ENCODE measurements at regions not wholly inside any gene's neighbourhood (a gene's known extent, or its start where the extent isn't known, plus 50 kb on each side); places are given as distances from the start of the nearest gene placed in this dataset.

DNA sequence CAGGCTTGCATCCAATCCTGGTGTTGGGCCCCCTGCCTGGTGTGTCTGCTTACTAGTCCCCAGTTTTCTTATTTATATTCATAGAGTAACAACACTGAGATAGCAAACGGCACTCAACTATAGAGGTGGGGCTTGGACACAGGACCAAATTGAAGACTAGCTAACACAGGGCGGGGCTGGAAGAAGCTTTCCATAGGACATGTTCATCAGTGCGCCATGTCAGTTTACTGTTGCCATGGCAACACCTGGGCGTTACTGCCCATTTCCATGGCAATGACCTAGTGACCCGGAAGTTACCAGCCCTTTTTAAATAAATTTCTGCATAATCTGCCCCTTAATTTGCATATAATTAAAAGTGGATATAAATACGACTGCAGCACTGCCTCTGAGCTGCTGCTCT, 275.5 kb upstream of the TMEM132C start:
- Mint-ChIP-seq H3K4me3 (no peak overlapping the region), H3K27ac (no peak overlapping the region), H3K4me1 (no peaks in the 10 kb centered on the region), H3K27me3 (ENCODE audit: insufficient read depth, low read depth, poor library complexity) (peaks cover 4% of the 10 kb centered on the region), H3K36me3 (ENCODE audit: low read depth) (peaks cover 44% of the 10 kb centered on the region), H3K9me3 (peaks cover 96% of the 10 kb centered on the region)
- Histone ChIP-seq H3K4me2 (no peak overlapping the region), H3K4me3 (no peak overlapping the region), H3K27me3 (ENCODE audit: insufficient read depth) (no peaks in the 10 kb centered on the region), H3K36me3 (ENCODE audit: insufficient read depth) (no peaks in the 10 kb centered on the region), H3K4me1 (ENCODE audit: insufficient read depth) (no peaks in the 10 kb centered on the region), H3K27ac (ENCODE audit: low read depth) (no peak overlapping the region), H2AFZ (no peak overlapping the region), H3F3A (replicated peaks; ENCODE audit: low read depth) (no peaks in the 10 kb centered on the region), H3K79me2 (replicated peaks; ENCODE audit: insufficient read depth) (no peaks in the 10 kb centered on the region), H4K20me1 (replicated peaks; ENCODE audit: insufficient read depth) (no peaks in the 10 kb centered on the region), H3K9me2 (ENCODE audit: insufficient read depth) (no peaks in the 10 kb centered on the region)
- TF ChIP-seq ZNF114 (CRISPR knock-in tag; IDR thresholded peaks at IDR 0.05) (no peak), STAT1 (IDR thresholded peaks at IDR 0.05; ENCODE audit: unreplicated experiment) (no peak), CREB1 (CRISPR knock-in tag; IDR thresholded peaks at IDR 0.05; ENCODE audit: low read depth) (no peak), JUNB (IDR thresholded peaks at IDR 0.05; ENCODE audit: unreplicated experiment) (no peak), NANOG (IDR thresholded peaks at IDR 0.05; ENCODE audit: borderline replicate concordance) (no peak), POLR2AphosphoS5 (IDR thresholded peaks at IDR 0.05; ENCODE audit: low read depth) (no peak)
- ATAC-seq, result no peak
- DNase-seq (ENCODE audit: low spot score), result no peak

DNA sequence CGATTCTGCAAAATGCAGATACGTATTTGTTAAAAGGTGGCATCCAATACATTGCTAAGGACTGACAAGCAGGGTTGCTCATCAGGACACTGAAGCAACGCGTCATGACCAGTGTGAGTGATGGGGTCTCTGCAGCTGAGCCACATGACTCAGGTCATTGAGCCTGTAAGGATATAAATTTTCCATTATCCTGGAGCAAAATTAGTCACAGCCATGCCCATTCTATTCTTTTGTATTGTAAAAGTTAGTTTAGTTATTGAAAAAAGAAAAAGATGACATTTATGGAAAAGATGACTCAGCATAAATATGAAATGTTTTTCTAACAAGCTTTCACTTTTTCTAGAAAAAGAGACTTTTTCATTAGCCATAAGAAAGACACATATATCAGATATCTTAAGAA, 268.0 kb upstream of the TMEM132C start:
- no peak overlapping the region for H3K4me3 ChIP-seq
- H2AFZ ChIP-seq, result no peak overlapping the region
- Mint-ChIP-seq H3K27me3 (ENCODE audit: insufficient read depth, low read depth, poor library complexity) (peaks cover 5% of the 10 kb centered on the region), H3K27ac (no peak overlapping the region), H3K9me3 (peaks cover 90% of the 10 kb centered on the region), H3K4me3 (no peak overlapping the region), H3K36me3 (ENCODE audit: low read depth) (peaks cover 32% of the 10 kb centered on the region), H3K4me1 (no peaks in the 10 kb centered on the region)
- H3K36me3 ChIP-seq (ENCODE audit: insufficient read depth), result peaks cover 6% of the 10 kb centered on the region; the same call in 1 of the 2 replicates
- H3K27ac ChIP-seq (ENCODE audit: low read depth), result no peak overlapping the region
- no peaks in the 10 kb centered on the region for H3K27me3 ChIP-seq (ENCODE audit: insufficient read depth)
- TF ChIP-seq, protein P1, sequence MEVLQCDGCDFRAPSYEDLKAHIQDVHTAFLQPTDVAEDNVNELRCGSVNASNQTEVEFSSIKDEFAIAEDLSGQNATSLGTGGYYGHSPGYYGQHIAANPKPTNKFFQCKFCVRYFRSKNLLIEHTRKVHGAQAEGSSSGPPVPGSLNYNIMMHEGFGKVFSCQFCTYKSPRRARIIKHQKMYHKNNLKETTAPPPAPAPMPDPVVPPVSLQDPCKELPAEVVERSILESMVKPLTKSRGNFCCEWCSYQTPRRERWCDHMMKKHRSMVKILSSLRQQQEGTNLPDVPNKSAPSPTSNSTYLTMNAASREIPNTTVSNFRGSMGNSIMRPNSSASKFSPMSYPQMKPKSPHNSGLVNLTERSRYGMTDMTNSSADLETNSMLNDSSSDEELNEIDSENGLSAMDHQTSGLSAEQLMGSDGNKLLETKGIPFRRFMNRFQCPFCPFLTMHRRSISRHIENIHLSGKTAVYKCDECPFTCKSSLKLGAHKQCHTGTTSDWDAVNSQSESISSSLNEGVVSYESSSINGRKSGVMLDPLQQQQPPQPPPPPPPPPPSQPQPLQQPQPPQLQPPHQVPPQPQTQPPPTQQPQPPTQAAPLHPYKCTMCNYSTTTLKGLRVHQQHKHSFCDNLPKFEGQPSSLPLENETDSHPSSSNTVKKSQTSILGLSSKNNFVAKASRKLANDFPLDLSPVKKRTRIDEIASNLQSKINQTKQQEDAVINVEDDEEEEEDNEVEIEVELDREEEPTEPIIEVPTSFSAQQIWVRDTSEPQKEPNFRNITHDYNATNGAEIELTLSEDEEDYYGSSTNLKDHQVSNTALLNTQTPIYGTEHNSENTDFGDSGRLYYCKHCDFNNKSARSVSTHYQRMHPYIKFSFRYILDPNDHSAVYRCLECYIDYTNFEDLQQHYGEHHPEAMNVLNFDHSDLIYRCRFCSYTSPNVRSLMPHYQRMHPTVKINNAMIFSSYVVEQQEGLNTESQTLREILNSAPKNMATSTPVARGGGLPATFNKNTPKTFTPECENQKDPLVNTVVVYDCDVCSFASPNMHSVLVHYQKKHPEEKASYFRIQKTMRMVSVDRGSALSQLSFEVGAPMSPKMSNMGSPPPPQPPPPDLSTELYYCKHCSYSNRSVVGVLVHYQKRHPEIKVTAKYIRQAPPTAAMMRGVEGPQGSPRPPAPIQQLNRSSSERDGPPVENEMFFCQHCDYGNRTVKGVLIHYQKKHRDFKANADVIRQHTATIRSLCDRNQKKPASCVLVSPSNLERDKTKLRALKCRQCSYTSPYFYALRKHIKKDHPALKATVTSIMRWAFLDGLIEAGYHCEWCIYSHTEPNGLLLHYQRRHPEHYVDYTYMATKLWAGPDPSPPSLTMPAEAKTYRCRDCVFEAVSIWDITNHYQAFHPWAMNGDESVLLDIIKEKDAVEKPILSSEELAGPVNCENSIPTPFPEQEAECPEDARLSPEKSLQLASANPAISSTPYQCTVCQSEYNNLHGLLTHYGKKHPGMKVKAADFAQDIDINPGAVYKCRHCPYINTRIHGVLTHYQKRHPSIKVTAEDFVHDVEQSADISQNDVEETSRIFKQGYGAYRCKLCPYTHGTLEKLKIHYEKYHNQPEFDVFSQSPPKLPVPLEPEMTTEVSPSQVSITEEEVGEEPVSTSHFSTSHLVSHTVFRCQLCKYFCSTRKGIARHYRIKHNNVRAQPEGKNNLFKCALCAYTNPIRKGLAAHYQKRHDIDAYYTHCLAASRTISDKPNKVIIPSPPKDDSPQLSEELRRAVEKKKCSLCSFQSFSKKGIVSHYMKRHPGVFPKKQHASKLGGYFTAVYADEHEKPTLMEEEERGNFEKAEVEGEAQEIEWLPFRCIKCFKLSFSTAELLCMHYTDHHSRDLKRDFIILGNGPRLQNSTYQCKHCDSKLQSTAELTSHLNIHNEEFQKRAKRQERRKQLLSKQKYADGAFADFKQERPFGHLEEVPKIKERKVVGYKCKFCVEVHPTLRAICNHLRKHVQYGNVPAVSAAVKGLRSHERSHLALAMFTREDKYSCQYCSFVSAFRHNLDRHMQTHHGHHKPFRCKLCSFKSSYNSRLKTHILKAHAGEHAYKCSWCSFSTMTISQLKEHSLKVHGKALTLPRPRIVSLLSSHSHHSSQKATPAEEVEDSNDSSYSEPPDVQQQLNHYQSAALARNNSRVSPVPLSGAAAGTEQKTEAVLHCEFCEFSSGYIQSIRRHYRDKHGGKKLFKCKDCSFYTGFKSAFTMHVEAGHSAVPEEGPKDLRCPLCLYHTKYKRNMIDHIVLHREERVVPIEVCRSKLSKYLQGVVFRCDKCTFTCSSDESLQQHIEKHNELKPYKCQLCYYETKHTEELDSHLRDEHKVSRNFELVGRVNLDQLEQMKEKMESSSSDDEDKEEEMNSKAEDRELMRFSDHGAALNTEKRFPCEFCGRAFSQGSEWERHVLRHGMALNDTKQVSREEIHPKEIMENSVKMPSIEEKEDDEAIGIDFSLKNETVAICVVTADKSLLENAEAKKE (CRISPR knock-in tag; IDR thresholded peaks at IDR 0.05), result no peak
- no peak for TF ChIP-seq CREB1 (CRISPR knock-in tag; IDR thresholded peaks at IDR 0.05; ENCODE audit: low read depth)
- TF ChIP-seq STAT1 (IDR thresholded peaks at IDR 0.05; ENCODE audit: unreplicated experiment), result no peak
- TF ChIP-seq, protein P2, sequence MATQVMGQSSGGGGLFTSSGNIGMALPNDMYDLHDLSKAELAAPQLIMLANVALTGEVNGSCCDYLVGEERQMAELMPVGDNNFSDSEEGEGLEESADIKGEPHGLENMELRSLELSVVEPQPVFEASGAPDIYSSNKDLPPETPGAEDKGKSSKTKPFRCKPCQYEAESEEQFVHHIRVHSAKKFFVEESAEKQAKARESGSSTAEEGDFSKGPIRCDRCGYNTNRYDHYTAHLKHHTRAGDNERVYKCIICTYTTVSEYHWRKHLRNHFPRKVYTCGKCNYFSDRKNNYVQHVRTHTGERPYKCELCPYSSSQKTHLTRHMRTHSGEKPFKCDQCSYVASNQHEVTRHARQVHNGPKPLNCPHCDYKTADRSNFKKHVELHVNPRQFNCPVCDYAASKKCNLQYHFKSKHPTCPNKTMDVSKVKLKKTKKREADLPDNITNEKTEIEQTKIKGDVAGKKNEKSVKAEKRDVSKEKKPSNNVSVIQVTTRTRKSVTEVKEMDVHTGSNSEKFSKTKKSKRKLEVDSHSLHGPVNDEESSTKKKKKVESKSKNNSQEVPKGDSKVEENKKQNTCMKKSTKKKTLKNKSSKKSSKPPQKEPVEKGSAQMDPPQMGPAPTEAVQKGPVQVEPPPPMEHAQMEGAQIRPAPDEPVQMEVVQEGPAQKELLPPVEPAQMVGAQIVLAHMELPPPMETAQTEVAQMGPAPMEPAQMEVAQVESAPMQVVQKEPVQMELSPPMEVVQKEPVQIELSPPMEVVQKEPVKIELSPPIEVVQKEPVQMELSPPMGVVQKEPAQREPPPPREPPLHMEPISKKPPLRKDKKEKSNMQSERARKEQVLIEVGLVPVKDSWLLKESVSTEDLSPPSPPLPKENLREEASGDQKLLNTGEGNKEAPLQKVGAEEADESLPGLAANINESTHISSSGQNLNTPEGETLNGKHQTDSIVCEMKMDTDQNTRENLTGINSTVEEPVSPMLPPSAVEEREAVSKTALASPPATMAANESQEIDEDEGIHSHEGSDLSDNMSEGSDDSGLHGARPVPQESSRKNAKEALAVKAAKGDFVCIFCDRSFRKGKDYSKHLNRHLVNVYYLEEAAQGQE (IDR thresholded peaks at IDR 0.05; ENCODE audit: unreplicated experiment), result no peak
- TF ChIP-seq, protein P3, sequence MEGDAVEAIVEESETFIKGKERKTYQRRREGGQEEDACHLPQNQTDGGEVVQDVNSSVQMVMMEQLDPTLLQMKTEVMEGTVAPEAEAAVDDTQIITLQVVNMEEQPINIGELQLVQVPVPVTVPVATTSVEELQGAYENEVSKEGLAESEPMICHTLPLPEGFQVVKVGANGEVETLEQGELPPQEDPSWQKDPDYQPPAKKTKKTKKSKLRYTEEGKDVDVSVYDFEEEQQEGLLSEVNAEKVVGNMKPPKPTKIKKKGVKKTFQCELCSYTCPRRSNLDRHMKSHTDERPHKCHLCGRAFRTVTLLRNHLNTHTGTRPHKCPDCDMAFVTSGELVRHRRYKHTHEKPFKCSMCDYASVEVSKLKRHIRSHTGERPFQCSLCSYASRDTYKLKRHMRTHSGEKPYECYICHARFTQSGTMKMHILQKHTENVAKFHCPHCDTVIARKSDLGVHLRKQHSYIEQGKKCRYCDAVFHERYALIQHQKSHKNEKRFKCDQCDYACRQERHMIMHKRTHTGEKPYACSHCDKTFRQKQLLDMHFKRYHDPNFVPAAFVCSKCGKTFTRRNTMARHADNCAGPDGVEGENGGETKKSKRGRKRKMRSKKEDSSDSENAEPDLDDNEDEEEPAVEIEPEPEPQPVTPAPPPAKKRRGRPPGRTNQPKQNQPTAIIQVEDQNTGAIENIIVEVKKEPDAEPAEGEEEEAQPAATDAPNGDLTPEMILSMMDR (conservative IDR thresholded peaks at IDR 0.05; ENCODE audit: low read depth in 2 of 2), result no peak
- TF ChIP-seq NANOG (IDR thresholded peaks at IDR 0.05; ENCODE audit: borderline replicate concordance), result no peak
- TF ChIP-seq ZNF331 (CRISPR knock-in tag; IDR thresholded peaks at IDR 0.05; ENCODE audit: low read depth), result no peak
- TF ChIP-seq EZH2phosphoT487 (IDR thresholded peaks at IDR 0.05; ENCODE audit: unreplicated experiment), result no peak
- no peak for TF ChIP-seq ZNF114 (CRISPR knock-in tag; IDR thresholded peaks at IDR 0.05)
- no peaks in the 10 kb centered on the region for H3K79me2 ChIP-seq (replicated peaks; ENCODE audit: insufficient read depth)
- H4K20me1 ChIP-seq (replicated peaks; ENCODE audit: insufficient read depth), result no peaks in the 10 kb centered on the region
- H3K4me2 ChIP-seq, result no peak overlapping the region
- DNase-seq (ENCODE audit: low spot score) (no peak), ATAC-seq (no peak)
- H3F3A ChIP-seq (replicated peaks; ENCODE audit: low read depth), result no peaks in the 10 kb centered on the region
- H3K9me2 ChIP-seq (ENCODE audit: insufficient read depth), result no peaks in the 10 kb centered on the region
- H3K4me1 ChIP-seq (ENCODE audit: insufficient read depth), result no peaks in the 10 kb centered on the region
